IPS DF 6.9 (cell line): ENCODE measurements at regions not wholly inside any gene's neighbourhood (a gene's known extent, or its start where the extent isn't known, plus 50 kb on each side); places are given as distances from the start of the nearest gene placed in this dataset.

ENCODE experiments used
- DNase-seq: peaks from one replicate; pipeline ENCODE4 v3.0.0-alpha.2; 2013; ENCODE audit warnings: low read depth, low spot score
- H3K27ac ChIP-seq: one replicate; pipeline ENCODE4 v1.5.1; 2013; ENCODE audit warnings: low read length, control low read depth
- H3K27me3 ChIP-seq: 2 replicates; pipeline ENCODE4 v1.6.1; 2013; ENCODE audit warnings: mild to moderate bottlenecking, low read length; ENCODE audit not compliant: control insufficient read depth, insufficient read depth
- H3K36me3 ChIP-seq: 2 replicates; pipeline ENCODE4 v1.6.1; 2013; ENCODE audit warnings: low read length; ENCODE audit not compliant: control insufficient read depth, insufficient read depth
- H3K4me1 ChIP-seq: 2 replicates; pipeline ENCODE4 v1.6.1; 2013; ENCODE audit warnings: low read length; ENCODE audit not compliant: control insufficient read depth, insufficient read depth
- H3K4me3 ChIP-seq: 2 replicates; pipeline ENCODE4 v1.5.1; 2013; ENCODE audit warnings: mild to moderate bottlenecking, low read length
- H3K9me3 ChIP-seq: 2 replicates; pipeline ENCODE4 v1.6.1; 2013; ENCODE audit warnings: low read length, inconsistent platforms; ENCODE audit not compliant: control insufficient read depth, insufficient read depth
- WGBS: extraction: QIAGEN DNeasy Blood & Tissue Kit; methylation state at CpG from one replicate; pipeline ENCODE4 v1.1.7; 2013; ENCODE audit warnings: mixed read lengths, missing lambda C conversion rate; ENCODE audit not compliant: insufficient read length, insufficient coverage; 5-methylcytosine and 5-hydroxymethylcytosine counted together

- Histone ChIP-seq H3K27me3 (no peaks in the 10 kb centered on the region), H3K27ac (no peak overlapping the region), H3K4me1 (0 out of 2 replicates have a peak, but pooled peaks cover 2% of the 10 kb centered on the region), H3K9me3 (no peaks in the 10 kb centered on the region), H3K4me3 (no peak overlapping the region), H3K36me3 (no peaks in the 10 kb centered on the region)
- no CpG with 5 or more reads among the region's 6 CpGs for WGBS
- DNase-seq, result no peak
These were observed 112.3 kb upstream of the CXCL14 start for GRCh38 chr5:135691044-135691443.

- Histone ChIP-seq H3K36me3 (no peaks in the 10 kb centered on the region), H3K4me3 (no peak overlapping the region), H3K9me3 (no peaks in the 10 kb centered on the region), H3K27ac (no peak overlapping the region), H3K27me3 (no peaks in the 10 kb centered on the region), H3K4me1 (0 out of 2 replicates have a peak, but pooled peaks cover 2% of the 10 kb centered on the region)
- no CpG with 5 or more reads among the region's 2 CpGs for WGBS
- DNase-seq, result no peak
These were observed 111.7 kb upstream of the CXCL14 start for GRCh38 chr5:135690466-135690865.

- no peak overlapping the region for H3K27ac ChIP-seq
- H3K4me3 ChIP-seq, result no peak overlapping the region
- H3K36me3 ChIP-seq, result no peaks in the 10 kb centered on the region
- no peak for DNase-seq
- WGBS, result no CpG with 5 or more reads among the region's 4 CpGs
- H3K9me3 ChIP-seq, result no peaks in the 10 kb centered on the region
- H3K4me1 ChIP-seq, result no peaks in the 10 kb centered on the region
- no peaks in the 10 kb centered on the region for H3K27me3 ChIP-seq
These were observed 110.7 kb upstream of the CXCL14 start for GRCh38 chr5:135689506-135689905.

GRCh38 chr5:135688385-135688784, 109.6 kb upstream of the CXCL14 start:
- H3K27me3 ChIP-seq, result no peaks in the 10 kb centered on the region

GRCh38 chr5:135683189-135683588, 104.4 kb upstream of the CXCL14 start:
- DNase-seq, result no peak
- Histone ChIP-seq H3K4me3 (no peak overlapping the region), H3K9me3 (no peaks in the 10 kb centered on the region), H3K36me3 (no peaks in the 10 kb centered on the region), H3K27ac (no peak overlapping the region), H3K27me3 (no peaks in the 10 kb centered on the region), H3K4me1 (no peaks in the 10 kb centered on the region)

More at GRCh38 chr5:135688385-135688784, 109.6 kb upstream of the CXCL14 start:
- Histone ChIP-seq H3K9me3 (no peaks in the 10 kb centered on the region), H3K4me3 (no peak overlapping the region), H3K4me1 (no peaks in the 10 kb centered on the region), H3K27ac (no peak overlapping the region), H3K36me3 (no peaks in the 10 kb centered on the region)
- DNase-seq, result no peak
- no CpG with 5 or more reads among the region's 2 CpGs for WGBS

- Histone ChIP-seq H3K27ac (no peak overlapping the region), H3K27me3 (no peaks in the 10 kb centered on the region), H3K4me3 (no peak overlapping the region), H3K4me1 (no peaks in the 10 kb centered on the region), H3K36me3 (no peaks in the 10 kb centered on the region), H3K9me3 (no peaks in the 10 kb centered on the region)
- DNase-seq, result no peak
- no CpG with 5 or more reads among the region's 5 CpGs for WGBS
These were observed 101.9 kb upstream of the CXCL14 start for GRCh38 chr5:135680713-135681112.

GRCh38 chr5:135678640-135679268, 100.0 kb upstream of the CXCL14 start:
- no CpG with 5 or more reads among the region's 2 CpGs for WGBS
- no peak overlapping the region for H3K4me3 ChIP-seq
- H3K27me3 ChIP-seq, result no peaks in the 10 kb centered on the region
- no peak for DNase-seq
- H3K4me1 ChIP-seq, result no peaks in the 10 kb centered on the region
- no peak overlapping the region for H3K27ac ChIP-seq
- no peaks in the 10 kb centered on the region for H3K36me3 ChIP-seq
- no peaks in the 10 kb centered on the region for H3K9me3 ChIP-seq

GRCh38 chr5:135671966-135672365, 93.2 kb upstream of the CXCL14 start:
- Histone ChIP-seq H3K36me3 (no peaks in the 10 kb centered on the region), H3K4me1 (no peaks in the 10 kb centered on the region), H3K27ac (no peak overlapping the region), H3K9me3 (no peaks in the 10 kb centered on the region), H3K27me3 (no peaks in the 10 kb centered on the region), H3K4me3 (no peak overlapping the region)
- DNase-seq, result no peak
- WGBS, result 100% methylated on average over 1 of the region's 3 CpGs

GRCh38 chr5:135671052-135671705, 92.4 kb upstream of the CXCL14 start:
- Histone ChIP-seq H3K27ac (no peak overlapping the region), H3K36me3 (no peaks in the 10 kb centered on the region), H3K4me3 (no peak overlapping the region), H3K27me3 (no peaks in the 10 kb centered on the region), H3K9me3 (no peaks in the 10 kb centered on the region), H3K4me1 (no peaks in the 10 kb centered on the region)
- no peak for DNase-seq
- WGBS, result no CpG with 5 or more reads among the region's 5 CpGs

GRCh38 chr5:135670588-135670987, 91.8 kb upstream of the CXCL14 start:
- Histone ChIP-seq H3K27me3 (no peaks in the 10 kb centered on the region), H3K27ac (no peak overlapping the region), H3K9me3 (no peaks in the 10 kb centered on the region), H3K4me1 (no peaks in the 10 kb centered on the region), H3K36me3 (no peaks in the 10 kb centered on the region), H3K4me3 (no peak overlapping the region)
- no CpG with 5 or more reads among the region's 6 CpGs for WGBS
- DNase-seq, result no peak

- H3K27me3 ChIP-seq, result no peaks in the 10 kb centered on the region
These were observed 90.6 kb upstream of the CXCL14 start for GRCh38 chr5:135669416-135669815.

More at GRCh38 chr5:135669416-135669815, 90.6 kb upstream of the CXCL14 start:
- Histone ChIP-seq H3K9me3 (no peaks in the 10 kb centered on the region), H3K36me3 (no peaks in the 10 kb centered on the region), H3K4me1 (no peaks in the 10 kb centered on the region), H3K27ac (no peak overlapping the region), H3K4me3 (no peak overlapping the region)
- WGBS, result no CpG with 5 or more reads among the region's 2 CpGs
- no peak for DNase-seq
